ENCODE measurements at regions not wholly inside any gene's neighbourhood (a gene's known extent, or its start where the extent isn't known, plus 50 kb on each side); places are given as distances from the start of the nearest gene placed in this dataset.

DNA sequence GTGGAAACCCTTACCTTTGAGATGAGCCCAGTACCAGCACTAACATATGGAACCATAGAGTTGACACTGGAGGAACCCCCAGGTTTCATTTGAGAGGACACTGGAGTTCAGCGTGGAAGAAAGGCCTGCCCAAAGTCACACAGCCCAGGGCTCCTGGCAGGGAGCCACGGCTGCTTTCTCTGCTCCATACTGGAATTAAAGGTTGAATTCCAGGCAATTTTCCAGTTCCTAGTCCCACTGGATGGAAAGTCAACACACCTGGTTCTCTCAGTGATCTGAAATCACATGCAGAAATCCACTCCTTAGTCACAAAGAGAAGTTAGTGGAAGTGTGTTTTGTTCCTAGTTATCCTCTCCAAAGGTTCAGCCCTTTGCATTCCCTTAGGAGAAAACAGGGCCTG lies 336.1 kb upstream of the SKOR2 start:
- TF ChIP-seq POU6F1 (CRISPR knock-in tag; IDR thresholded peaks at IDR 0.05; ENCODE audit: borderline replicate concordance, low read depth) = no peak
- TF ChIP-seq, protein P1, sequence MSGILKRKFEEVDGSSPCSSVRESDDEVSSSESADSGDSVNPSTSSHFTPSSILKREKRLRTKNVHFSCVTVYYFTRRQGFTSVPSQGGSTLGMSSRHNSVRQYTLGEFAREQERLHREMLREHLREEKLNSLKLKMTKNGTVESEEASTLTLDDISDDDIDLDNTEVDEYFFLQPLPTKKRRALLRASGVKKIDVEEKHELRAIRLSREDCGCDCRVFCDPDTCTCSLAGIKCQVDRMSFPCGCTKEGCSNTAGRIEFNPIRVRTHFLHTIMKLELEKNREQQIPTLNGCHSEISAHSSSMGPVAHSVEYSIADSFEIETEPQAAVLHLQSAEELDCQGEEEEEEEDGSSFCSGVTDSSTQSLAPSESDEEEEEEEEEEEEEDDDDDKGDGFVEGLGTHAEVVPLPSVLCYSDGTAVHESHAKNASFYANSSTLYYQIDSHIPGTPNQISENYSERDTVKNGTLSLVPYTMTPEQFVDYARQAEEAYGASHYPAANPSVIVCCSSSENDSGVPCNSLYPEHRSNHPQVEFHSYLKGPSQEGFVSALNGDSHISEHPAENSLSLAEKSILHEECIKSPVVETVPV (CRISPR knock-in tag; IDR thresholded peaks at IDR 0.05) = no peak
- TF ChIP-seq ZNF8 (CRISPR knock-in tag; IDR thresholded peaks at IDR 0.05) = no peak
- TF ChIP-seq OSR1 (CRISPR knock-in tag; IDR thresholded peaks at IDR 0.05) = no peak
- no peak for TF ChIP-seq TOX (CRISPR knock-in tag; IDR thresholded peaks at IDR 0.05; ENCODE audit: borderline replicate concordance)
- no peak for ATAC-seq

GRCh38 chr18:47586418-47587070 lies 335.1 kb upstream of the SKOR2 start:
- no peak for ATAC-seq
- no peak for TF ChIP-seq PPARA (CRISPR knock-in tag; IDR thresholded peaks at IDR 0.05; ENCODE audit: borderline replicate concordance)
- TF ChIP-seq ARNTL (CRISPR knock-in tag; IDR thresholded peaks at IDR 0.05; ENCODE audit: borderline replicate concordance, low read depth) = no peak
- no peak for TF ChIP-seq BACH2 (CRISPR knock-in tag; IDR thresholded peaks at IDR 0.05; ENCODE audit: borderline replicate concordance)
- no peak for TF ChIP-seq ISL1 (CRISPR knock-in tag; IDR thresholded peaks at IDR 0.05)
- no peak for TF ChIP-seq PATZ1 (CRISPR knock-in tag; IDR thresholded peaks at IDR 0.05; ENCODE audit: borderline replicate concordance)
- TF ChIP-seq ZC3H10 (CRISPR knock-in tag; IDR thresholded peaks at IDR 0.05) = no peak
- no peak for TF ChIP-seq ZNF565 (CRISPR knock-in tag; conservative IDR thresholded peaks at IDR 0.05; ENCODE audit: low read depth)
- no peak for TF ChIP-seq TCF4 (CRISPR knock-in tag; IDR thresholded peaks at IDR 0.05; ENCODE audit: borderline replicate concordance)
- no peak for TF ChIP-seq SNAI2 (CRISPR knock-in tag; IDR thresholded peaks at IDR 0.05)
- TF ChIP-seq OSR1 (CRISPR knock-in tag; IDR thresholded peaks at IDR 0.05) = no peak
- TF ChIP-seq, protein P2, sequence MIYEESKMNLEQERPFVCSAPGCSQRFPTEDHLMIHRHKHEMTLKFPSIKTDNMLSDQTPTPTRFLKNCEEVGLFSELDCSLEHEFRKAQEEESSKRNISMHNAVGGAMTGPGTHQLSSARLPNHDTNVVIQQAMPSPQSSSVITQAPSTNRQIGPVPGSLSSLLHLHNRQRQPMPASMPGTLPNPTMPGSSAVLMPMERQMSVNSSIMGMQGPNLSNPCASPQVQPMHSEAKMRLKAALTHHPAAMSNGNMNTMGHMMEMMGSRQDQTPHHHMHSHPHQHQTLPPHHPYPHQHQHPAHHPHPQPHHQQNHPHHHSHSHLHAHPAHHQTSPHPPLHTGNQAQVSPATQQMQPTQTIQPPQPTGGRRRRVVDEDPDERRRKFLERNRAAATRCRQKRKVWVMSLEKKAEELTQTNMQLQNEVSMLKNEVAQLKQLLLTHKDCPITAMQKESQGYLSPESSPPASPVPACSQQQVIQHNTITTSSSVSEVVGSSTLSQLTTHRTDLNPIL (CRISPR knock-in tag; IDR thresholded peaks at IDR 0.05; ENCODE audit: low read depth) = no peak
- no peak for TF ChIP-seq TOX (CRISPR knock-in tag; IDR thresholded peaks at IDR 0.05; ENCODE audit: borderline replicate concordance)
- no peak for TF ChIP-seq ZNF70 (CRISPR knock-in tag; IDR thresholded peaks at IDR 0.05)

- no peak for ATAC-seq
- no peak for TF ChIP-seq ZC3H10 (CRISPR knock-in tag; IDR thresholded peaks at IDR 0.05)
- no peak for TF ChIP-seq ZNF70 (CRISPR knock-in tag; IDR thresholded peaks at IDR 0.05)
- TF ChIP-seq ZNF565 (CRISPR knock-in tag; conservative IDR thresholded peaks at IDR 0.05; ENCODE audit: low read depth) = no peak
- TF ChIP-seq, protein P2 (CRISPR knock-in tag; IDR thresholded peaks at IDR 0.05; ENCODE audit: low read depth) = no peak
- no peak for TF ChIP-seq ZFP3 (CRISPR knock-in tag; IDR thresholded peaks at IDR 0.05)
- TF ChIP-seq TOX (CRISPR knock-in tag; IDR thresholded peaks at IDR 0.05; ENCODE audit: borderline replicate concordance) = no peak
- TF ChIP-seq, protein P1 (CRISPR knock-in tag; IDR thresholded peaks at IDR 0.05) = no peak
- no peak for TF ChIP-seq RARB (CRISPR knock-in tag; IDR thresholded peaks at IDR 0.05)
- no peak for TF ChIP-seq ZFP30 (CRISPR knock-in tag; IDR thresholded peaks at IDR 0.05)
- TF ChIP-seq PATZ1 (CRISPR knock-in tag; IDR thresholded peaks at IDR 0.05; ENCODE audit: borderline replicate concordance) = no peak
- TF ChIP-seq BACH2 (CRISPR knock-in tag; IDR thresholded peaks at IDR 0.05; ENCODE audit: borderline replicate concordance) = no peak
- no peak for TF ChIP-seq ISL1 (CRISPR knock-in tag; IDR thresholded peaks at IDR 0.05)
- no peak for TF ChIP-seq OSR1 (CRISPR knock-in tag; IDR thresholded peaks at IDR 0.05)
- no peak for TF ChIP-seq ARNTL (CRISPR knock-in tag; IDR thresholded peaks at IDR 0.05; ENCODE audit: borderline replicate concordance, low read depth)
- TF ChIP-seq POU6F1 (CRISPR knock-in tag; IDR thresholded peaks at IDR 0.05; ENCODE audit: borderline replicate concordance, low read depth) = no peak
- TF ChIP-seq ZNF8 (CRISPR knock-in tag; IDR thresholded peaks at IDR 0.05) = no peak
Measured at GRCh38 chr18:47585914-47586313, 334.5 kb upstream of the SKOR2 start.
